Kidney epithelial cell (primary cell): ENCODE measurements at regions not wholly inside any gene's neighbourhood (a gene's known extent, or its start where the extent isn't known, plus 50 kb on each side); places are given as distances from the start of the nearest gene placed in this dataset.

Experiments used
- DNase-seq: peaks from one replicate; pipeline ENCODE4 v3.0.0-alpha.2; 2010; ENCODE audit warnings: low read depth
- H3K27me3 ChIP-seq: 2 replicates; pipeline ENCODE4 v1.6.0; 2011; ENCODE audit warnings: low read length; ENCODE audit not compliant: control insufficient read depth, insufficient read depth
- H3K36me3 ChIP-seq: 2 replicates; pipeline ENCODE4 v1.5.1; 2011; ENCODE audit warnings: low read length; ENCODE audit not compliant: control insufficient read depth, insufficient read depth
- H3K4me3 ChIP-seq: 2 replicates; pipeline ENCODE4 v1.5.1; 2011; ENCODE audit warnings: low read depth, mild to moderate bottlenecking, control low read depth, low read length
- CTCF ChIP-seq: IDR thresholded peaks from 2 replicates; pipeline ENCODE4 v1.5.1; 2011; ENCODE audit warnings: mild to moderate bottlenecking, moderate library complexity, low read length, control low read depth, inconsistent platforms; ENCODE audit not compliant: insufficient read depth, poor library complexity, severe bottlenecking

GRCh38 chr1:103309786-103310185 is 201.5 kb upstream of the COL11A1 start:
- Histone ChIP-seq H3K36me3 (no peaks in the 10 kb centered on the region), H3K27me3 (no peaks in the 10 kb centered on the region), H3K4me3 (no peak overlapping the region)
- TF ChIP-seq CTCF: no peak
- no peak for DNase-seq

GRCh38 chr1:103307751-103308150 is 199.4 kb upstream of the COL11A1 start:
- no peaks in the 10 kb centered on the region for H3K36me3 ChIP-seq
- no peak overlapping the region for H3K4me3 ChIP-seq
- TF ChIP-seq CTCF: no peak
- no peaks in the 10 kb centered on the region for H3K27me3 ChIP-seq
- no peak for DNase-seq

- Histone ChIP-seq H3K4me3 (no peak overlapping the region), H3K27me3 (no peaks in the 10 kb centered on the region), H3K36me3 (no peaks in the 10 kb centered on the region)
- DNase-seq: no peak
- TF ChIP-seq CTCF: no peak
Measured at GRCh38 chr1:103283841-103284669, 175.7 kb upstream of the COL11A1 start.

- no peak for TF ChIP-seq CTCF
- no peak for DNase-seq
- Histone ChIP-seq H3K36me3 (no peaks in the 10 kb centered on the region), H3K4me3 (no peak overlapping the region), H3K27me3 (no peaks in the 10 kb centered on the region)
Measured at GRCh38 chr1:103283371-103283770, 175.0 kb upstream of the COL11A1 start.

GRCh38 chr1:103275725-103276124 is 167.4 kb upstream of the COL11A1 start:
- no peaks in the 10 kb centered on the region for H3K27me3 ChIP-seq
- H3K36me3 ChIP-seq: no peaks in the 10 kb centered on the region
- no peak overlapping the region for H3K4me3 ChIP-seq
- TF ChIP-seq CTCF: no peak
- no peak for DNase-seq

GRCh38 chr1:103274886-103275285 is 166.6 kb upstream of the COL11A1 start:
- DNase-seq: no peak
- Histone ChIP-seq H3K4me3 (no peak overlapping the region), H3K27me3 (no peaks in the 10 kb centered on the region), H3K36me3 (no peaks in the 10 kb centered on the region)
- TF ChIP-seq CTCF: no peak
